OCI-LY7 (cell line): ENCODE measurements at regions not wholly inside any gene's neighbourhood (a gene's known extent, or its start where the extent isn't known, plus 50 kb on each side); places are given as distances from the start of the nearest gene placed in this dataset.
"Not testable (repeated sequence)": the region's sequence is repeated elsewhere in the genome, so short reads cannot be mapped to it uniquely, and the experiment has no call there.

Experiments used
- BruUV-seq: library from RNA; stranded (reverse); fragments of 400-500 nt; replicated peaks from 2 replicates; lab custom pipeline; 2021; lab: Mats Ljungman, UMichigan
- CTCF ChIA-PET: fragments of 300-600 bp; sonication (Branson Sonifier 250); formaldehyde crosslinking; loops from one replicate; lab custom pipeline; 2022; ENCODE audit warnings: antibody characterized with exemption; ENCODE audit not compliant: unreplicated experiment; lab: Charles Lee
- POLR2A ChIA-PET: fragments of 300-600 bp; sonication (Branson Sonifier 250); formaldehyde crosslinking; loops from one replicate; lab custom pipeline; 2022; ENCODE audit warnings: antibody characterized with exemption; lab: Charles Lee
- DNase-seq: peaks from one replicate; pipeline ENCODE4 v3.0.0-alpha.2; 2015; ENCODE audit warnings: low spot score
- H2AFZ ChIP-seq: fragments of 200-600 bp; sonication (generic), shearing (Covaris generic); 2 replicates; pipeline ENCODE4 v1.6.1; 2014; ENCODE audit warnings: mild to moderate bottlenecking, antibody characterized with exemption, low read length, moderate library complexity
- H3K27ac ChIP-seq: fragments of 200-600 bp; sonication (generic); 2 replicates; pipeline ENCODE4 v1.5.1; 2014; ENCODE audit warnings: mixed run types, low read depth, mild to moderate bottlenecking, moderate library complexity, low read length, inconsistent platforms; ENCODE audit not compliant: poor library complexity, severe bottlenecking
- H3K36me3 ChIP-seq: fragments of 200-600 bp; sonication (generic); 2 replicates; pipeline ENCODE4 v1.6.1; 2014; ENCODE audit warnings: mild to moderate bottlenecking, antibody characterized with exemption, low read length, moderate library complexity, mixed read lengths; ENCODE audit not compliant: insufficient read depth
- H3K4me1 ChIP-seq: fragments of 200-600 bp; sonication (generic); 2 replicates; pipeline ENCODE4 v1.5.1; 2014; ENCODE audit warnings: mild to moderate bottlenecking, low read length; ENCODE audit not compliant: insufficient read depth, poor library complexity, severe bottlenecking
- H3K4me2 ChIP-seq: fragments of 200-600 bp; sonication (generic); 2 replicates; pipeline ENCODE4 v1.6.1; 2014; ENCODE audit warnings: mild to moderate bottlenecking, low read length
- H3K4me3 ChIP-seq: fragments of 200-600 bp; sonication (generic); 2 replicates; pipeline ENCODE4 v1.5.1; 2014; ENCODE audit warnings: mild to moderate bottlenecking, low read depth, low read length; ENCODE audit not compliant: poor library complexity, severe bottlenecking
- H3K79me2 ChIP-seq: fragments of 200-600 bp; sonication (generic); 2 replicates; pipeline ENCODE4 v1.6.1; 2016; ENCODE audit warnings: low read depth, mild to moderate bottlenecking, low read length, moderate library complexity, mixed read lengths; ENCODE audit not compliant: insufficient read depth
- H3K9me2 ChIP-seq: fragments of 200-600 bp; sonication (generic); 2 replicates; pipeline ENCODE4 v1.6.1; 2016; ENCODE audit warnings: mild to moderate bottlenecking, low read length, mixed read lengths; ENCODE audit not compliant: insufficient read depth
- H3K9me3 ChIP-seq: fragments of 200-600 bp; sonication (generic); 2 replicates; pipeline ENCODE4 v1.6.1; 2014; ENCODE audit warnings: mild to moderate bottlenecking, mixed run types, low read length, mixed read lengths
- H4K20me1 ChIP-seq: fragments of 200-600 bp; sonication (generic); 2 replicates; pipeline ENCODE4 v1.6.1; 2014; ENCODE audit warnings: mild to moderate bottlenecking, antibody characterized with exemption, low read length, moderate library complexity, mixed read lengths; ENCODE audit not compliant: insufficient read depth
- EZH2phosphoT487 ChIP-seq: fragments of 200-600 bp; sonication (generic); IDR thresholded peaks from 2 replicates; pipeline ENCODE4 v1.6.1; 2018; ENCODE audit warnings: low read depth, borderline replicate concordance, mild to moderate bottlenecking, mixed run types, antibody characterized with exemption, low read length, moderate library complexity, mixed read lengths
- intact Hi-C: fragments of 100-400 bp; cut with micrococcal nuclease; formaldehyde crosslinking; loops from one replicate; pipeline ENCODE4 v1.10.0; 2022; ENCODE audit not compliant: unreplicated experiment
- TF ChIP-seq, protein P1 (sequence below): fragments of 200-600 bp; sonication (generic); conservative IDR thresholded peaks from 2 replicates; pipeline ENCODE4 v1.5.1; 2014; ENCODE audit warnings: mild to moderate bottlenecking, antibody characterized with exemption, low read length, moderate library complexity, mixed read lengths

DNA sequence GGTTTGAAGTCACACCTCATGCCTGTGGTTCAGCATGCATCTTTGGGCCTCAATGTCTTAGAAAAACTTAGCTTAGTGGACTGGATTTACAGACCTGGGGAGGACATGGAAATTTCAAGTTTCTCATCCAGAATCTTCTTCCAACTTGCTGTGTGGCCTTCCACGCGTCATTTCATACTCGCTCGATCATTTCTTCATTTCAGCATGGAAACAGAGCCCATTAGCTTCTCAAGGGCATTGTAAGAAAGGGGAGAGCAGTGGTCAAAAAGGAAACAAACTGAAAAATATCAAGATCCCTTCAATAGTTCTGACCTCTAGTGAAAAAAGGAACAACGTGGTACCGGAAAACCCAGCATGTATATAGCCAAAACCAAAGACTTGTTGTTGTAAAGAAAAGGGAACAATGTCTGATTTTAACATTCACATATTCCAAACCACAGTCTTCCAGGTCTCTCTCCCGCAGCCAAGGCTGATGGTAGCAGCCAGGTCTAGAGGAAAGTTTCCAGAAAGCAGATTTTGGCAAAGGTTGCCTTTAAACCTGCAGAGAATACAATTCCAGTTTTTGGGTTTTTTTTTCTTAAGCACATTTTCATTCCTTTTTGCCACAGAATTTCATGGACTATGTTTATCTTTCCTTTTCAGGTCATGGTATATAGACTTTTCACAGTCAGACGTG, 97.0 kb upstream of the CDC42BPA start:
- ChIA-PET CTCF (no interaction called here), POLR2A (interaction anchor here (0.9 kb wide), 1 partner anchor 277 kb away, joined by 3 read pairs; no protein-coding TSS in a partner anchor)
- H3K9me3 ChIP-seq: no peaks in the 10 kb centered on the region
- no peak for DNase-seq
- BruUV-seq: no TSS peak
- TF ChIP-seq, protein P1, sequence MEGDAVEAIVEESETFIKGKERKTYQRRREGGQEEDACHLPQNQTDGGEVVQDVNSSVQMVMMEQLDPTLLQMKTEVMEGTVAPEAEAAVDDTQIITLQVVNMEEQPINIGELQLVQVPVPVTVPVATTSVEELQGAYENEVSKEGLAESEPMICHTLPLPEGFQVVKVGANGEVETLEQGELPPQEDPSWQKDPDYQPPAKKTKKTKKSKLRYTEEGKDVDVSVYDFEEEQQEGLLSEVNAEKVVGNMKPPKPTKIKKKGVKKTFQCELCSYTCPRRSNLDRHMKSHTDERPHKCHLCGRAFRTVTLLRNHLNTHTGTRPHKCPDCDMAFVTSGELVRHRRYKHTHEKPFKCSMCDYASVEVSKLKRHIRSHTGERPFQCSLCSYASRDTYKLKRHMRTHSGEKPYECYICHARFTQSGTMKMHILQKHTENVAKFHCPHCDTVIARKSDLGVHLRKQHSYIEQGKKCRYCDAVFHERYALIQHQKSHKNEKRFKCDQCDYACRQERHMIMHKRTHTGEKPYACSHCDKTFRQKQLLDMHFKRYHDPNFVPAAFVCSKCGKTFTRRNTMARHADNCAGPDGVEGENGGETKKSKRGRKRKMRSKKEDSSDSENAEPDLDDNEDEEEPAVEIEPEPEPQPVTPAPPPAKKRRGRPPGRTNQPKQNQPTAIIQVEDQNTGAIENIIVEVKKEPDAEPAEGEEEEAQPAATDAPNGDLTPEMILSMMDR: no peak
- no peak overlapping the region for H2AFZ ChIP-seq
- no peaks in the 10 kb centered on the region for H3K9me2 ChIP-seq
- intact Hi-C loops: no loop called here
- no peaks in the 10 kb centered on the region for H3K4me1 ChIP-seq
- no peaks in the 10 kb centered on the region for H3K79me2 ChIP-seq
- H3K4me2 ChIP-seq: no peak overlapping the region
- no peaks in the 10 kb centered on the region for H4K20me1 ChIP-seq
- H3K27ac ChIP-seq: no peak overlapping the region
- no peaks in the 10 kb centered on the region for H3K36me3 ChIP-seq
- no peak overlapping the region for H3K4me3 ChIP-seq

DNA sequence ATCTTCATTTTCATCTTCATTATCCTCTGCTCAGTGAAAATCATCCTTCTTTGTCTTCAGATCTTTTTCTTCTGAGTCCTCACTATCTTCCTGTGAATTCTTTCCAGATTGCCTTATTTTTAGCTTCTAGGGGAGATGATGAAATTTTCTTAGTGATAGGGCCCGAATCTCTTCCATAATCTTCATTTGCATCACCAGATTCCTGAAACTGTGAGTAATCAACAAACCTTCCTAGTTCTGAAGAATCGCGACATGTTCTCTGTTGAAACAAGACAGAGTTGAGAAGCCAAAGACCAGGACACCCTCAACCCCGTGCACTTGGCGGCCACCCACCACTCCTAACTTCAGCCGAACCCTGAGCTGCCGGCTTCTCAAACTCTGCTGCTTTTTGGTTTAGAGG, 92.8 kb upstream of the CDC42BPA start:
- Histone ChIP-seq H2AFZ (no peak overlapping the region), H3K4me3 (no peak overlapping the region), H4K20me1 (no peaks in the 10 kb centered on the region), H3K4me2 (no peak overlapping the region), H3K79me2 (no peaks in the 10 kb centered on the region), H3K4me1 (no peaks in the 10 kb centered on the region), H3K27ac (no peak overlapping the region), H3K9me3 (no peaks in the 10 kb centered on the region), H3K36me3 (no peaks in the 10 kb centered on the region), H3K9me2 (no peaks in the 10 kb centered on the region)
- intact Hi-C loops: no loop called here
- no peak for DNase-seq
- BruUV-seq: no TSS peak
- ChIA-PET CTCF (no interaction called here), POLR2A (no interaction called here)
- no peak for TF ChIP-seq EZH2phosphoT487
- TF ChIP-seq, protein P1: no peak

DNA sequence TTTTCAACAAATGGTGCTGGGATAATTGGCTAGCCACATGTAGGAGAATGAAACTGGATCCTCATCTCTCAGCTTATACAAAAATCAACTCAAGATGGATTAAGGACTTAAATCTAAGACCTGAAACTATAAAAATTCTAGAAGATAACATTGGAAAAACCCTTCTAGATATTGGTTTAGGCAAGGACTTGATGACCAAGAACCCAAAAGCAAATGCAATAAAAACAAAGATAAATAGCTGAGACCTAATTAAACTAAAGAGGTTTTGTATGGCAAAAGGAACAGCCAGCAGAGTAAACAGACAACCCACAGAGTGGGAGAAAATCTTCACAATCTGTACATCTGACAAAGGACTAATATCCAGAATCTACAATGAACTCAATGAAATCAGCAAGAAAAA, 88.0 kb upstream of the CDC42BPA start:
- H4K20me1 ChIP-seq, H3K9me2 ChIP-seq, POLR2A ChIA-PET, H3K36me3 ChIP-seq, H3K9me3 ChIP-seq, H3K4me2 ChIP-seq, BruUV-seq, H3K27ac ChIP-seq, intact Hi-C loops, H3K4me3 ChIP-seq, H3K4me1 ChIP-seq, CTCF ChIA-PET, H2AFZ ChIP-seq, DNase-seq, H3K79me2 ChIP-seq: not testable (repeated sequence)
